B cell (primary cell): ENCODE measurements at regions not wholly inside any gene's neighbourhood (a gene's known extent, or its start where the extent isn't known, plus 50 kb on each side); places are given as distances from the start of the nearest gene placed in this dataset.

Experiments used
- ATAC-seq: fragments of 200-7000 bp; cut with Tn5 transposase; one replicate; pipeline ENCODE4 v1.10.0; 2021; ENCODE audit warnings: low read depth, mild to moderate bottlenecking, moderate number of reproducible peaks, moderate library complexity
- CTCF ChIA-PET: fragments of 350-600 bp; sonication (Branson Sonifier 250); formaldehyde crosslinking; loops from one replicate; lab custom pipeline; 2021; ENCODE audit warnings: antibody characterized with exemption, inconsistent platforms; lab: Charles Lee
- POLR2A ChIA-PET: fragments of 350-600 bp; sonication (Branson Sonifier 250); formaldehyde crosslinking; loops from one replicate; lab custom pipeline; 2021; ENCODE audit warnings: antibody characterized with exemption; lab: Charles Lee
- DNase-seq: peaks from one replicate; pipeline ENCODE4 v3.0.0; 2013
- H2AFZ ChIP-seq: 2 replicates; pipeline ENCODE4 v1.6.1; 2012; ENCODE audit warnings: mild to moderate bottlenecking, low read depth, low read length; ENCODE audit not compliant: insufficient read depth, poor library complexity, severe bottlenecking
- H3K27ac ChIP-seq, 2 donors: 1 replicate in 1 of 2; 2 replicates in 1 of 2; pipeline ENCODE4 v1.5.1; 2012 to 2013; ENCODE audit warnings: low read length in 2 of 2, mild to moderate bottlenecking in 2 of 2, moderate library complexity in 1 of 2
- H3K27me3 ChIP-seq, 4 experiments: fragments of 200-600 bp in 1 of 4; sonication (generic) in 1 of 4; replicated peaks in 1 of 4; 1 replicate in 2 of 4; 2 replicates in 2 of 4; pipeline versions ENCODE4 v1.6.1 to v1.7.0; 2013 to 2016; ENCODE audit warnings: low read length in 3 of 4, mild to moderate bottlenecking in 2 of 4, mixed read lengths in 1 of 4, moderate library complexity in 1 of 4; ENCODE audit not compliant: insufficient read depth in 4 of 4, control insufficient read depth in 3 of 4; ENCODE audit errors: control extremely low read depth in 1 of 4
- H3K36me3 ChIP-seq, 2 experiments: replicated peaks in 1 of 2; 1 replicate in 1 of 2; 2 replicates in 1 of 2; pipeline versions ENCODE4 v1.6.1 to v1.7.1; 2013; ENCODE audit warnings: low read length in 1 of 2; ENCODE audit not compliant: insufficient read depth in 2 of 2, control insufficient read depth in 1 of 2; ENCODE audit errors: control extremely low read depth in 1 of 2, extremely low read depth in 1 of 2
- H3K4me1 ChIP-seq, 2 donors: fragments of 200-600 bp in 1 of 2; sonication (generic) in 1 of 2; 1 replicate in 1 of 2; 2 replicates in 1 of 2; pipeline versions ENCODE4 v1.5.1 to v1.6.1; 2013 to 2017; ENCODE audit warnings: low read length in 2 of 2; ENCODE audit not compliant: control insufficient read depth in 2 of 2, insufficient read depth in 2 of 2
- H3K4me2 ChIP-seq: replicated peaks from 2 replicates; pipeline ENCODE3; 2012; ENCODE audit warnings: mild to moderate bottlenecking, low read depth, low read length; ENCODE audit not compliant: poor library complexity, severe bottlenecking
- H3K4me3 ChIP-seq, 5 experiments: fragments of 200-600 bp in 1 of 5; sonication (generic) in 1 of 5; 1 replicate in 3 of 5; 2 replicates in 2 of 5; pipeline versions ENCODE4 v1.5.1 to v1.7.0; 2011 to 2016; ENCODE audit warnings: low read length in 4 of 5, mild to moderate bottlenecking in 4 of 5, low read depth in 2 of 5, control low read depth in 1 of 5, moderate library complexity in 1 of 5; ENCODE audit not compliant: insufficient read depth in 1 of 5; ENCODE audit errors: control extremely low read depth in 1 of 5, extremely low read depth in 1 of 5
- H3K79me2 ChIP-seq: fragments of 200-600 bp; sonication (generic); one replicate; pipeline ENCODE4 v1.6.0; 2016; ENCODE audit warnings: low read length; ENCODE audit not compliant: control insufficient read depth, insufficient read depth
- H3K9ac ChIP-seq: fragments of 200-600 bp; sonication (generic); 2 replicates; pipeline ENCODE4 v1.6.1; 2017; ENCODE audit warnings: mild to moderate bottlenecking, low read length, moderate library complexity
- H3K9me3 ChIP-seq, 3 donors: one replicate each; pipeline versions ENCODE4 v1.6.1 to v1.7.1; 2013; ENCODE audit warnings: low read length in 2 of 3; ENCODE audit not compliant: control insufficient read depth in 2 of 3, insufficient read depth in 1 of 3; ENCODE audit errors: control extremely low read depth in 1 of 3
- H4K20me1 ChIP-seq: 2 replicates; pipeline ENCODE4 v1.6.0; 2012; ENCODE audit warnings: mild to moderate bottlenecking, low read length; ENCODE audit not compliant: insufficient read depth, control insufficient read depth, poor library complexity, severe bottlenecking
- H3K27ac Mint-ChIP-seq: one replicate; pipeline ENCODE4 v1.8.0; 2021; ENCODE audit warnings: mixed read lengths
- H3K27me3 Mint-ChIP-seq: one replicate; pipeline ENCODE4 v1.8.0; 2021; ENCODE audit warnings: mixed read lengths
- H3K4me1 Mint-ChIP-seq: one replicate; pipeline ENCODE4 v1.8.0; 2021; ENCODE audit warnings: mixed read lengths
- H3K4me3 Mint-ChIP-seq: one replicate; pipeline ENCODE4 v1.8.0; 2021; ENCODE audit warnings: mixed read lengths
- H3K9me3 Mint-ChIP-seq: one replicate; pipeline ENCODE4 v1.8.0; 2022; ENCODE audit warnings: mixed read lengths; ENCODE audit not compliant: insufficient read depth
- CTCF ChIP-seq: fragments of 200-600 bp; IDR thresholded peaks from one replicate; pipeline ENCODE4 v1.8.0; 2022; ENCODE audit warnings: antibody characterized with exemption, mild to moderate bottlenecking
- EZH2 ChIP-seq: IDR thresholded peaks from 2 replicates; pipeline ENCODE4 v1.6.1; 2012; ENCODE audit warnings: borderline replicate concordance, low read depth, mild to moderate bottlenecking, moderate library complexity, low read length; ENCODE audit not compliant: insufficient read depth, poor library complexity, severe bottlenecking
- WGBS: methylation state at CpG from one replicate; pipeline ENCODE4 v1.1.5; 2013; ENCODE audit warnings: missing lambda C conversion rate; ENCODE audit not compliant: insufficient coverage; 5-methylcytosine and 5-hydroxymethylcytosine counted together
- intact Hi-C: fragments of 100-400 bp; cut with micrococcal nuclease; formaldehyde crosslinking; loops from one replicate; pipeline ENCODE4 v1.10.0; 2022

- H3K9me3 Mint-ChIP-seq = no peaks in the 10 kb centered on the region
- H3K4me3 Mint-ChIP-seq = no peak overlapping the region
- no peaks in the 10 kb centered on the region for H3K79me2 ChIP-seq
- H3K4me1 ChIP-seq = no peaks in the 10 kb centered on the region
- peaks cover 22% of the 10 kb centered on the region for H3K27me3 Mint-ChIP-seq
- H3K36me3 ChIP-seq = no peaks in the 10 kb centered on the region
- TF ChIP-seq EZH2 (no peak), CTCF (no peak)
- no peak overlapping the region for H3K4me2 ChIP-seq
- POLR2A ChIA-PET = no interaction called here
- no peaks in the 10 kb centered on the region for H4K20me1 ChIP-seq
- intact Hi-C loops = loop anchor here (10.0 kb wide), 1 partner anchor 238 kb away; no protein-coding TSS in a partner anchor
- no peaks in the 10 kb centered on the region for H3K9me3 ChIP-seq
- no peak for ATAC-seq
- H2AFZ ChIP-seq = no peak overlapping the region
- CTCF ChIA-PET = no interaction called here
- 97% methylated on average over 12 of the region's 18 CpGs for WGBS
- H3K27ac Mint-ChIP-seq = no peak overlapping the region
- no peak for DNase-seq
- H3K27ac ChIP-seq = no peak overlapping the region
- peaks cover 0 to 22% (median 0%) of the 10 kb centered on the region in 4 experiments for H3K27me3 ChIP-seq
- no peaks in the 10 kb centered on the region for H3K4me1 Mint-ChIP-seq
- no peak overlapping the region for H3K9ac ChIP-seq
- H3K4me3 ChIP-seq = no peak overlapping the region
These were observed 92.4 kb upstream of the AKT3 start for GRCh38 chr1:243942196-243943150.

- 93% methylated on average over 6 of the region's 6 CpGs for WGBS
- POLR2A ChIA-PET = no interaction called here
These were observed 90.4 kb upstream of the AKT3 start for GRCh38 chr1:243940451-243940850.

More at GRCh38 chr1:243940451-243940850, 90.4 kb upstream of the AKT3 start:
- H3K27me3 Mint-ChIP-seq = peaks cover 32% of the 10 kb centered on the region
- no peak for TF ChIP-seq CTCF
- TF ChIP-seq EZH2 = no peak
- Histone ChIP-seq H3K4me2 (no peak overlapping the region), H3K79me2 (no peaks in the 10 kb centered on the region), H3K27ac (no peak overlapping the region), H2AFZ (no peak overlapping the region), H3K4me3 (no peak overlapping the region), H3K4me1 (no peaks in the 10 kb centered on the region), H3K9me3 (no peaks in the 10 kb centered on the region), H4K20me1 (no peaks in the 10 kb centered on the region), H3K9ac (no peak overlapping the region), H3K27me3 (peaks cover 0 to 19% (median 2%) of the 10 kb centered on the region in 4 experiments), H3K36me3 (no peaks in the 10 kb centered on the region)
- no peaks in the 10 kb centered on the region for H3K4me1 Mint-ChIP-seq
- ATAC-seq = no peak
- no peak overlapping the region for H3K27ac Mint-ChIP-seq
- intact Hi-C loops = loop anchor here (10.0 kb wide), 1 partner anchor 236 kb away; no protein-coding TSS in a partner anchor
- DNase-seq = no peak
- no peak overlapping the region for H3K4me3 Mint-ChIP-seq
- CTCF ChIA-PET = no interaction called here
- peaks cover under 1% of the 10 kb centered on the region for H3K9me3 Mint-ChIP-seq
